RPMI8226 (cell line): ENCODE measurements at regions not wholly inside any gene's neighbourhood (a gene's known extent, or its start where the extent isn't known, plus 50 kb on each side); places are given as distances from the start of the nearest gene placed in this dataset.

Experiments
- DNase-seq: peaks from one replicate; pipeline ENCODE4 v3.0.0-alpha.2; 2015

DNA sequence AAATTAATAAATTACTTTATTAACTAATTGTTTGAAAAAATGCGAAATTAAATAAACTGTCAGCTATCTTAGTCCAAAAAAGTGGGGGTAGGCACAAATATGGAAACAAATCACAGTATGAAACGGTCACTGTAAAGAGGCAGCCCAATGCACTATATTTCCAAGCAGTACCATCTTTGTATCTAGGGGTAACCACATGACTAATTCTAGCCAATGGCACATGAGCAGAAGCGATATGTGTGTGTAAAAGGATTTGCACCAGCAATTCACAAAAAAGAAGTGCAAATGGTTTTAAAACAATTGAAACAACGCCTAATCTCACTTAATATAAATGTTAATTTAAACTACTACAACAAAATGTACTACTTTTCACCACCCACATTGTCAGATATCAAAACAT lies 129.5 kb upstream of the PRNP start:
- no peak for DNase-seq

DNA sequence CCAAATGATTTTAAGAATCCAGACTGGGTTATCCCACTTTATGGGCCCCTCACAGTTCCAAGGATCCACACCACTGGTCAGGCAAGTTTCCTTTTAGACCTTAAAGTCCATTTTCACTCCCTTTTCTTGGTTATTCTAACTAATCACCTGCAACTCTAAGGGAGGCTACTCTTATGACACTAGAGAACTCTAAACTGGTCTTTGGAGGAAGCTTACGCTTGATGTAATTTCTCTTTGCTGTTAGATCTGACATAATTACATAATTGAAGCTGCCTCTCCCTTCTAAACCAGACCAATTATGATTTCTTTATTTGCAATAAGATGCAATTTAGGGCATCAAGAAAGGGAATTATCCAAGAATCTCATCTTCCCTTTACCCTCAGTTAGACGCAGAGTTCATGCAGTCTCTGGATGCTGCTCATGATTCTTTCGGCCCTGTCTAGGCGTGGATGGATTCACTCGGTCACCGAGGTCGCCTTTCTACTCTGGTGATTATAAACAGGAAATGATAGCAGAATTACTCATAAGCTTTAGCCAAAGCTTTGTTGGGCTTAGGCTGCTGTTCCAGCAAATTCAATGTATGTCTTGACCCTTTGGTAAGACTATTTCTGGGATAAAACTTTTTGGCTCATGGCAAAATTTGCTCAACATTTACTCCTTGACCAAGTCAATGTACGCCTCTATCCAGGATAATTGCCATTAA lies 130.9 kb upstream of the PRNP start:
- no peak for DNase-seq

DNA sequence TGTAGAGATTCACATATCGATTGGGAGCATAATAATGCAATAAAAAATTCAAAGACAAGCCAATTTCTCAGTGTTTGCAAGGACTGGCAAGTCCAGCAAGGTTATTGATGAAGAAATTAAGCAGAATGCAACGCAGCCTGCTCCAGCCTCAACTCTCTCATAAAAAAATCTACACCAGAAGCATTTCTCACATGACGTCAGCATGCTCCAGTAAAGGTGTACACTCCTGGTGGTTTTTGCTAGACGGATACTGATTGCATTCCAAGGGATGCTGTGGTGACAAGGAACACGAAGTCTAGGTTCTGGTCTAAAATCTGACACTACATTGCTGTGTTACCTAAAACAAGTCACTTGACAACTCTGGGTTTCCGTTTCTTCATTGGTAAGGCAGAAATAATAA lies 131.9 kb upstream of the PRNP start:
- no peak for DNase-seq

DNA sequence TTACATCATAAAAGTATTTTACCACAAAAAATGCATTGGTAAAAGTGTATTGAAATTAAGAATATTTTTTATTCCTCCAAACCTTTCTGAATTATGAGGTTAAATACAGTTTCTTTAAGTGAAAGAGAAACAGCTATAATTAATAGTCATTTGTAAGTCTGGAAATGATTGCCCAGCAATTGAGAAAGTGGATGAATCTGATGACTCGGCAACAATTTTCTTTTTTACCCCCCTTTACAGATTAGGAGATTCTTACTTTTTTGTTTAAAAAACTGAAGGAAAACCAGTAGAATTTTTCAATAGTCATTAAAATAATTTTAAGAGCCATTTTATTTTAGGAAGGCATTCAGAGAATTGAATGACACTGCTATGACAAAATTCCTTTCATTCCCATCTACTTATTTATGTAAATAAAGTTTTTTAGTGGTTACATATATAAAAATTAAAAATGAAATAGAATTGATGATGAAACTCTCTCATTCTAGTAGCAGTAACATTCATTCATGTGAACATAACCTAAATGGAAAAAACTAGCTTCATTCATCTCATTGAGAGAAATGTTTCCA lies 134.1 kb upstream of the PRNP start:
- DNase-seq: no peak

DNA sequence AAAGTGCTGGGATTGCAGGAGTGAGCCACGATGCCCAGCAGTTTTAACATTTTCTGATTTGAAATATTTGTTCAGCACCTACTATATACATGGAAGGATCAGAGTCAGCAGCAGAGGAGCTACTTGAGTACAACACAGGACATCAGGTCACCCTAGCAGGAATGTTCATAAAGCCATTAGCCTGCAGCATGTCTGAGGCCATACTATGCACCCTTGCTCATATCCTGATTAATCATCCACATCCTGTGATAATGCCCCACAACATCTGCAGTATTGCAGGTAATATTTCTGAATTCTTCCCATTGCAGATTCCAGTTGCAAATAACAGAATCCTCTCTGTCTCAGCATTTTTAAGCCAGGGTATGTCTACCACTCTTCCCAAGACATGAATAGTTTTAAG lies 135.5 kb upstream of the PRNP start:
- no peak for DNase-seq

DNA sequence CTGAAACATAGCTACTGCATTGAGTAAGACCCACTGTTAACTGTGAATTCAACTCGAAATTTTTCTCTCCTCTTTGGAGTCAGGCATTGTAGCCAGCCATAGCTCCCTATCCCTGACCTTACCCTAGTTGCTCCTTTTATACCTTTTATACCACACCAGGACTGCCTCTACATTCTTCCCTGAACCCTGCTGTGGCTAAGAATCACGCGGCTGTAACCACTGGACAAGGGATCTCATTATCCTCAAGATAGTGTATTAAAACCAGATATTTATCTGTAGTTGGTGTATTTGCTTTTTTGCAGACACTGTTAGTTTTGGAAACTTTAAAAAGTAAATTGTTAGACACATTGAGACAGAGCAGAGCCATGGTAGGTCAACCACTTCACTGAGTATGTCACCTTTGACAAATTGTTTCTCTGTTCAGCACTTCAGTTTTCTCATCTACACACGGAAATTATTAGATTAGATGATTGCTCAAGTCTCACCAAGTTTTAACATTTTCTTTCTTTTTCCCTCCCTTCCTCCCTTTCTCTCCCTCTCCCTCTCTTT lies 136.5 kb upstream of the PRNP start:
- DNase-seq: no peak

DNA sequence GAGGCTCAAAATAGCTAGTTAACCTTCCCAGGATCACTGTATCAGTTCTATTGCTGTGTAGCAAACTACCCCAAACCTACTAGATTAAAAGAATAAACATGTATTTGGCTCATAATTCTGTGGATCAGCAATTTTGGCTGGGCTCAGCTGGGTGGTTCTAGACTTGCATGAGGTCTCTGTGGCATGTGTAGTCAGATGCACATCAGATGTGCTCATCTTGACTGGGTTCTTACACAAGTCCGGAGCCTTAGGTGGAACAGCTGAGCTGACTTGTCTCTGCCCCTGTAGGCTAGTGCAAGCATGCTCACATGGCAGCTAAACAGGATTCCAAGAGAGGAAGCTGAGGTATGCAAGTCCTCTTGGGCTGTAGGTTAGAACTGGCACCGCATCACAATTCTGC lies 137.7 kb upstream of the PRNP start:
- no peak for DNase-seq

DNA sequence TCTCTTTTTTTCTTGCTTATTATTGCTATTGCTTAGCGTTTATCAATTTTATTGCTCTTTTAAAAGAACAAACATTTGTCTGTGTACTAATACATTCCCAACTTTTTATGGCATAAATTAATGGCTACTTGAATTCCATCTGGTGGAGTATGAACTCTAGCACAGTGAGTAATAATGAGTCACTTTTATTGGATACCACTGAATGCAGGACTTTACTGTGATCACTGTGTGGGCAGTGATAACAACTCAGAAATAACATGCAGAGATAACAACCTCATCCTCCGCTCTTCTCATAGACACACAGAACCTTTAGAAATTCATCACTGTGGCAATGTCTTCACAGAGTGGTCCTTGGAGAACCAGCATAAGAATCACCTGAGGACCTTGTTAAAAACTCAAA lies 139.5 kb upstream of the PRNP start:
- no peak for DNase-seq

DNA sequence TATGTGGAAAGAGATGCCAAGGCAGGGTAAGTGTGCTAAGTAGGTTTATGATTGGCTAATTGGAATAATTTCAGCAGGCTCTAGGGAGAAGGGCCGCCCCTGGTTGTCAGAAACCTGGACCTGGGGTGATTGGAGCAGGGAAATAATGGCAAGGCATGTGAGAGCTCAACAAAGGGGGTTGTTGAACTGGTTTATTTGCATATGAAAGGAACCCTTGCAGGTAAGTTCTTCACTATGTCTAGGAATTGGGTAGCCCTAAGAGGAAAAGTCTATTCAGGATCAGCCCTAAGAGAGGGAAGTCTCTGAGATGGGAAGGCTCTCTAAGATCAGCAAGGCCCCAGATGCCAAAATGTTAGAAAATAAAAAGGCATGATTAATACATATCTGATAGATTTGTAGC lies 139.9 kb upstream of the PRNP start:
- no peak for DNase-seq

DNA sequence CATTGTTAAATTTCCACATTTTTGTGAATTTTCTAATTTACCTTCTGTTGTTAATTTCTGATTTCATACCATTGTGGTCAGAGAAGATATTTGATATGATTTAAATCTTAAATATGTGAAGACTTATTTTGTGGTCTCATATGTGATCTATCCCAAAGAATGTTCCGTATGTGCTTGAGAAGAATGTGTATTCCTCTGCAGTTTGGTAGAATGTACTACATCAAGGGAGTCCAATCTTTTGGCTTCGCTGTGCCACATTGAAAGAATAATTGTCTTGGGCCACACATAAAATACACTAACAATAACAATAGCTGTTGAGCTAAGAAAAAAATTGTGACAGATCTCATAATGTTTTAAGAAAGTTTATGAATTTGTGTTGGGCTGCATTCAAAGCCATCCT lies 140.7 kb upstream of the PRNP start:
- no peak for DNase-seq

DNA sequence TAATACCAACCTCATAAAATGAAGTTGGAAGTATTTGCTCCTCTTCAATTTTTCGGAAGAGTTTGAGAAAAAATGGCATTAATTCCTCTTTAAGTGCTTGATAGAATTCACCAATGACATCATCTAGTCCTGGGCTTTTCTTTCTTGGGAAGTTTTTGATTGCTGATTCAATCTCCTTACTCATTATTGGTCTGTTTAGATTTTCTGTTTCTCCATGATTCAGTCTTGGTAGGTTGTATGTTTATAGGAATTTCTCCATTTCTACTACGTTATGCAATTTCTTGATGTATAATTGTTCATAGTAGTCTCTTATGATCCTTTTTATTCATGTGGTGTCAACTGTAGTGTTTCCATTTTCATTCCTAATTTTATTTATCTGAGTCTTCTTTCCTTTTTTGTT lies 141.5 kb upstream of the PRNP start:
- DNase-seq: no peak

DNA sequence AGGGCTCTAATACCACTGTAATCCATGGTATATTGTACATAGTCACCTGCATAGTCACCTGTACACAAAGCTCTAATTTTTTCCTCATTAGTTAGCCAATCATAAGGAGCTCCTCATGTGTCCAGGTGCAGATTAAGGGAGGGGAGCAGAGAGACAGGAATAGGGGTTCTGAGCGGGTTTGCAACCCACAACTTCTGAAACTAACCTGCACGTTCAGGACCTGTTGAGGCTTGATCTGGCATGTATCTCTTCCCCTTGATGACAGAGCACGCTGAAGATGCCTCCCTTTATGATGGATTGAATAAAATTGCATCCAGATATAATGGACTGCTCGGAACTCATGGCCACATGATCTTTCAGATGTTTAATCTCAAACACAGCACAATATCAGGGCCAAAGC lies 144.0 kb upstream of the PRNP start:
- DNase-seq: no peak

DNA sequence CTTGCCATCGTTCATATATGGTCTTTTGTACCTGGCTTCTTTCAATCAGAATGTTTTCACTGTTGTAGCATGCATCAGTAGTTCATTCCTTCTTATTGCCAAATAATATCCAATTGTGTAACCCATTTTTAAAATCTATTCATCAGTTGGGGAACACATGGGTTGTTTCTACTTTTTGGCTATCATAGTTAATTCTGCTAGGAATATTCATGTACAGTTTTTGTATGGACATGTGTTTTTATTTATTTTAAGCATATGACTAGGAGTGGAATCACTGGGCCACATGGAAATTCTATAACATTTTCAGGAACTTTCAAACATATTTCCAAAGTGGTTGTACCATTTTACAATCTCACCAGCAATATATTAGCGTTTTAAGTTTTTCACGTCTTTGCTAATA lies 151.9 kb upstream of the PRNP start:
- no peak for DNase-seq

DNA sequence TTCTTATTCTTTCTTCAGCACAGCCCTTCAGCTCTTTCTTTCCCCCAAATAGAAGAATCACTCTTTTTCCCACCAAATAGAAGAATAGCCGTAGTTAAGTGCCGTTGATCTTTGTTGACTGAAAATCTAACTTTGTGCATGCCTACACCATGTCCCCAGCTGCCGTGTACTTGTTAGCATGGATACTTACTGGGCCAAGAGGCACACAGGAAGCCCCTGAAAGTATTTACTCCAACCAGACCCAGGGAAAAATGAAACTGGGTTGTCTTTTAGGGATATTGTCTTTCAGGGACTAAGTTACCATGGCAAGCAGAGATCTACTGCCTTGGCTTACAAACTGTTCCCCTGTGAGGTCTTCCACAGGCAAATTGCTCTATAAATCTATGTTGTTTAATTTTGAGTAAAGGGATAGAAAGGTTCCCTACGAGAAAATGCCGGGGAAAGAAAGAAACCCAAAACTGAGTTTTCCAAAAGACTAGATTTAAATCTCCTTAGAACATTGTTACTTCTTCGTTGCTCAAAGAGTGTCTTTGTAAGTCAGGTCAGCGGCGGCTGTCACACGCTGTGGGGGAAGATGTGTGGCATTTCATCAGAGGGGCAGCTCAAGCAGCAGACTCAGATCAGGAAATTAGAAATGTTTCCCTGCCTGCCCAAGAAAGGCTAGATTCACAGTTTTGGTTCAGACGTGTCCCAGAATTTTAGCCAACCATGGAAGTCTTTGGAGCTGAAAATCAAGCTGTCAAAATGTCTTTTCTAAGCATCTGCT lies 152.7 kb upstream of the PRNP start:
- no peak for DNase-seq

DNA sequence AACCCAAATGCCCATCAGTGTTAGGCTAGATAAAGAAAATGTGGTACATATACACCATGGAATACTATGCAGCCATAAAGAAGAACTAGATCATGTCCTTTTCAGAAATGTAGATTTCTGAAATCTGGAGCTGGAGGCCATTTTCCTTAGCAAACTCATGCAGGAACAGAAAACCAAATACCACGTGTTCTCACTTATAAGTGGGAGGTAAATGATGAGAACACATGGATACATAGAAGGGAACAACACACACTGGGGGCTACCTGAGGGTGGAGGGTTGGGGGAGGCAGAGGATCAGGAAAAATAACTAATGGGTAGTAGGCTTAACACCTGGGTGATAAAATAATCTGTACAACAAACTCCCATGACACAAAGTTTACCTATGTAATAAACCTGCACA lies 153.5 kb upstream of the PRNP start:
- DNase-seq: no peak

DNA sequence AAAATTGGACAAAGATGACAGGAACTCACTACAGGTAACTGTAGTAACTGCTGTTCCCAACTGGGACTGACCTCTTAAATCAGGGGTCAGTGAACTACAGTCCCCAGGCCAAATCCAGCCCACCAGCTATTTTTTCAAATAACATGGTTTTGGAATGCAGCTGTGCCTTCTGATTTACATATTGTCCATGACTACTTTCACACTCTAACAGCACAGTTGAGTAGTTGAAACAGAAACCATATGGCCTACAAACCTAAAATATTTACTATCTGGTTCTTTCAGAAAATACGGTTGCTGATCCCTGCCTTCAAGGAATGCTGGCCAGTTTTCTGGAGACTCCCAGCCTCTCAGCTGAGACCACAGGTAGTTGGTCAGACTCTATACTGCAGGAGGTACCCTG lies 161.5 kb upstream of the PRNP start:
- no peak for DNase-seq

DNA sequence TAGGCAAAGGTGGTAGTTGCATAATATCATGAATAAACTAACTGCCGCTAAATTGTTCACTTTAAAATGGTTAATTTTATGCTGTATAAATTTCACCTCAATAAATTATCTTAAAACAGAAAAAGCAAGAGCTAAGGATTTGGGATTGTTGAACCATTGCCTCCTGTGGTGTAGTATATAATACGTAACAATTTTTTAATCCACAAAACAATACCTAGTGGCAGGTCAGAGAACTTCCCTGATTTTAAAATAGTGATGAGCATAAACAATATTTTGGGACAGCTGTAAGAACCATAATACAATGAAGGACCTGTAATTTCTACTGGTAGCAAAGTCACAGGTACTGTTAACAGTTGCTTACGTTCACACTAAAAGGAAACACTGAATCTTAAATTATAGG lies 161.9 kb upstream of the PRNP start:
- no peak for DNase-seq

DNA sequence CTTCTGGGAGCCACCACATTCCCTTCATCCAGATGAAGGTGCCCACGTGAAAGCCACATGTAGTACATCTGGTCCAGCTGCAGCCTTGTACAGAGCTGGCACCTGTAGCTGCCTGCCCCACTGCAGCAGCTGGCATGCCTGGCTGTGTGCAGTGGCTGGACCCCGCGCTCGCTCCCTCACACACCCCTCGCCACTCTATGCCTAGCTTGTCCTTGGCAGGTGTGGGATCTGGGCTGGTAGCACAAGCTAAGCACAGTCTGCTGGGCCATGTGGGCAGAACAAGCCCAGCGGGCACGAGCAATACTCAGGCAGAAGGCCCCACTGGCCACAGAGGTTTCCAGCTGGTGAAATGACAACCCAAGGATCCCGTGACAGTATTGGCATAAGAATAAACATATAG lies 163.9 kb upstream of the PRNP start:
- no peak for DNase-seq

DNA sequence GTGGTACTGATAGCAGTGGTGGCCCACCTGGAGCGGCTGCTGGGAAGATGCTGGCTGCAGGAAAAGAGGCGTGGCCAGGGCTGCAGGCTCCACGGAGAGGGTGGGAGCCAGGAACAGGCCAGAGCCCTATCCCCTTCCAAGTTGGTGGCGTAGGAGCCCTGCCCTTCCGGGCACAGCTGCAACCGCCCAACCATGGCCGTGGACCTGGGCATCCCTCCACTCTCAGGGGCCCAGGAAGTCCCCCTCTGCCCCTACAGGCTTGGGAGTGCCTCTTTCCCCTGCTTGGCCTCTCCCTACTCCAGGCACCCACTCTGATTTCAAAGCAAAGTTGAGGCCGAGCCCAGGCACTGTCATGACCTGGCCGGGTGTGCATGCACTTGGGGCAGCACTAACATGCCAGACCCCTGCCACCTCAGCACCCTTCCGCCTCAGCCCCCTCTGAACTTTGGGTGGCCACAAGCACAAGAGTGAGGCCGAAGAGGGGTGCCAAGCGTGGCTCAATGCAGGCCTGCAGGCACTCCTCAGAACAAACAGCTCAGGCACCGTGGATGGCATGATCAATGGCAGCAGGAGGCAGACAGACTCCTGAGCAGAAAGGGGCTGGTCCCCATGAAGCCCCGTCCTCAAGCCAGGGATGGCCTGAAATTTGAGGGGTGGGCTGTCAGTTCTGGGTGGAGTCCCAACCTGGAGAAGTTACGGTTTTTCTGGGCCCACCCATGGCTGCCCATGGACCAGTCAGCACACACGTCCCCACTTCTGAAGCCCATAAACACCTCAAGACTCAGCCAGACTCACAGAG lies 164.9 kb upstream of the PRNP start:
- DNase-seq: no peak

DNA sequence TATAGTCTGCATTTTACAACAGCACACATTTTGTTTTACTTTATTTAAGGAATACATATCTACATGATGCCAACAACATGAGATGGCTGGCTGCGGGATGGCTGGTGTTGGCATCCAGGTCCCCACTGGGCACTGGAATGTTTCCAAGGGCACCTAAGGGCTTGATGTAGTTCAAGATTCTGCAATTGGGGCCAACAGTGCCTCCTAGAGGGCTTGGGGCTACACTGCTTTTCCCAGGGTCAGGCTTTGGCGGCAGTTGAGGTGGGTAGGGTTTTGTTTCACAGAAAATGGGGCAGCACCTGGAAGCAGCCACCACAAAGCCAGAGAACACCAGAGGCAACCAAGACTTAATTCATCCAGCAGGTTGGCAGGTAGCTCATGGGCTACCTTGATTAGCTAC lies 166.7 kb upstream of the PRNP start:
- peak; percentile 25 for DNase-seq

DNA sequence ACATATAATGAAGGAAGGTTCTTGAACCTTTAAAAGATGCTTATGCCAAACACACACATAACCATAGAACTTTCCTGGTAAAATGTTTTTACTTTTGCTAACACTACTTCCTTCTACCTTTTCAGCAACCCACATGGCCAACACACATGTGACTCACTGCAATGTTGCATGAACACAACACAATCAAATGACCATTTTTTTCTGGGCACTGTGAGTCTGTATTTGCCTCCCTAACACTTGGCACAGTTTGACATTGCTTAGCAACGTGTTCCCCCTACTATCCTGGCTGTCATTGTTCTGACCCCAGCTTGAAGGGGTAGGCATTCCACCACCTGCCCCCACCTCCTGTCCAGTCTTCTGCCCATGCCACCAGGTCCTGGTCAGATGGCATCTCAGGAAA lies 169.4 kb upstream of the PRNP start:
- DNase-seq: no peak

DNA sequence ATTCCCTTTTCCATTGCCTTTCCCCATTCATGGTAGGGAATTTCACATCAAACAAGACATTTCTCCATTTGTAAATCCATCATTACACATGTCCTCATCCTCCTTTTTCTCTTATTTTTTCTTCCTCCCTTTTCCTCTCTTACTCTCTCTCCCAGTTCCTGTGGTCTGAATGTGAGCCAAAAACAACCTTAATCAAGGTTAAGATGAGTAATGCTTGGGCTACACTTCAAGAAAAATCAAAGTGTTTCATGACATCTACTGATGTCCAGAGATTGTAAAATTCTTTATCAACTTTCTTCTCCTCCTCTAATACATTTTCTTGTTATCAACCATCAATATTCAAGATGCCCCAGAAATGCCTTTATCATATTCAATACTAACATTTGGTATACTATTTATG lies 172.5 kb upstream of the PRNP start:
- DNase-seq: no peak

DNA sequence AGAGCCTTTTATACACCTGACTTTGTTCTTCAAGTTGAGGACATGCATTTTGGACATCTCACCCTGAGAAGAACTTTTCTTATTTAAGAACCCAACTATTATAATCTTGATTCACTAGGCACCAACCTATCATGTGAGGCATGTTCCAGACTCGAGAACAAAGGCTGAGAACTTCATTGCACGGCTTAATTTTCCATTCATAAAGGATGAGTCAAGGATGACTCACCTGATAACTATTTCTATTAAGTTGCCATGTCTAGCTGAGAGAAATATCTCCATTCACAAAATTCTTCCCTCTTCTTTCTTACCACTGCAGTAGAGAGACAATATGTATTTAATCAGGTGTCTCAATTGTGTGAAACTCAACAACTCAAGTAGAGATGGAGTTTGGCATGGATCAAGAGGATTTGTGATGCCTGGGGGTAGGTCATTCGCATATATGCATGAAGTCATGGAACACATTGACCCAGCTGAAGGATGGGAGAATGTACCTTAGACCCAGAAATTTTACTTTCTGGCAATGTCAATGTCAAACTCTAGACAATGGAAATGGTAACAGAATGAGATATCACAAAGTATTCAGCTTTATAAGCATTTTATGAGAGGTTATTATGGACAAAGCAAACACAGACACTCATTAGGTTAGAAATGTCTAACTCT lies 173.2 kb upstream of the PRNP start:
- DNase-seq: no peak
